Caco-2 (cell line): ENCODE measurements at regions not wholly inside any gene's neighbourhood (a gene's known extent, or its start where the extent isn't known, plus 50 kb on each side); places are given as distances from the start of the nearest gene placed in this dataset.
A peak's percentile ranks its signal among the peaks of the same experiment; 100 is the strongest.

Source experiments
- BruUV-seq: library from RNA; stranded (reverse); fragments of 400-500 nt; replicated peaks from 2 replicates; lab custom pipeline; 2021; lab: Mats Ljungman, UMichigan
- CTCF ChIA-PET: fragments of 300-600 bp; sonication (Branson Sonifier 250); formaldehyde crosslinking; loops from one replicate; lab custom pipeline; 2022; ENCODE audit warnings: antibody characterized with exemption; lab: Charles Lee
- POLR2A ChIA-PET: fragments of 300-600 bp; sonication (Branson Sonifier 250); formaldehyde crosslinking; loops from one replicate; lab custom pipeline; 2022; ENCODE audit warnings: antibody characterized with exemption; lab: Charles Lee
- DNase-seq, 2 experiments: peaks; one replicate each; pipeline versions ENCODE4 v3.0.0 to v3.0.0-alpha.2; 2020 to 2022
- H3K27me3 ChIP-seq: replicated peaks from 2 replicates; pipeline ENCODE4 v1.6.0; 2011; ENCODE audit warnings: low read length; ENCODE audit not compliant: control insufficient read depth, insufficient read depth
- H3K36me3 ChIP-seq: 2 replicates; pipeline ENCODE4 v1.5.1; 2011; ENCODE audit warnings: low read length; ENCODE audit not compliant: control insufficient read depth, insufficient read depth
- H3K4me1 ChIP-seq: fragments of 250-450 bp; sonication (Bioruptor Pico); 2 replicates; pipeline ENCODE4 v1.5.1; 2020; ENCODE audit warnings: mild to moderate bottlenecking
- H3K4me3 ChIP-seq: 2 replicates; pipeline ENCODE4 v1.5.1; 2011; ENCODE audit warnings: low read depth, mild to moderate bottlenecking, control low read depth, low read length
- H3K9me3 ChIP-seq: fragments of 250-450 bp; sonication (Bioruptor Pico); 2 replicates; pipeline ENCODE4 v1.5.1; 2020; ENCODE audit warnings: mild to moderate bottlenecking, moderate library complexity
- H3K27ac Mint-ChIP-seq: one replicate; pipeline ENCODE4 v1.8.0; 2022; ENCODE audit warnings: mixed read lengths; ENCODE audit not compliant: unreplicated experiment
- H3K27me3 Mint-ChIP-seq: one replicate; pipeline ENCODE4 v1.8.0; 2022; ENCODE audit warnings: mixed read lengths; ENCODE audit not compliant: insufficient read depth, unreplicated experiment
- H3K36me3 Mint-ChIP-seq: one replicate; pipeline ENCODE4 v1.8.0; 2022; ENCODE audit warnings: mild to moderate bottlenecking, mixed read lengths; ENCODE audit not compliant: insufficient read depth, unreplicated experiment
- H3K4me1 Mint-ChIP-seq: one replicate; pipeline ENCODE4 v1.8.0; 2022; ENCODE audit warnings: low read depth, mixed read lengths; ENCODE audit not compliant: unreplicated experiment
- H3K4me3 Mint-ChIP-seq: one replicate; pipeline ENCODE4 v1.8.0; 2022; ENCODE audit warnings: mild to moderate bottlenecking, moderate library complexity, mixed read lengths; ENCODE audit not compliant: unreplicated experiment
- H3K9me3 Mint-ChIP-seq: one replicate; pipeline ENCODE4 v1.8.0; 2022; ENCODE audit warnings: mixed read lengths; ENCODE audit not compliant: unreplicated experiment
- intact Hi-C: fragments of 100-400 bp; cut with micrococcal nuclease; formaldehyde crosslinking; loops from one replicate; pipeline ENCODE4 v1.10.0; 2022; ENCODE audit not compliant: unreplicated experiment
- TF ChIP-seq, protein P1 (sequence below), 2 experiments: fragments of 200-600 bp in 1 of 2; IDR thresholded peaks; 1 replicate in 1 of 2; 2 replicates in 1 of 2; pipeline versions ENCODE4 v1.5.1 to v1.8.0; 2011 to 2022; ENCODE audit warnings: antibody characterized with exemption in 1 of 2, control low read depth in 1 of 2, inconsistent platforms in 1 of 2, low read depth in 1 of 2, low read length in 1 of 2, mild to moderate bottlenecking in 1 of 2, moderate library complexity in 1 of 2; ENCODE audit not compliant: insufficient read depth in 1 of 2, severe bottlenecking in 1 of 2, unreplicated experiment in 1 of 2

DNA sequence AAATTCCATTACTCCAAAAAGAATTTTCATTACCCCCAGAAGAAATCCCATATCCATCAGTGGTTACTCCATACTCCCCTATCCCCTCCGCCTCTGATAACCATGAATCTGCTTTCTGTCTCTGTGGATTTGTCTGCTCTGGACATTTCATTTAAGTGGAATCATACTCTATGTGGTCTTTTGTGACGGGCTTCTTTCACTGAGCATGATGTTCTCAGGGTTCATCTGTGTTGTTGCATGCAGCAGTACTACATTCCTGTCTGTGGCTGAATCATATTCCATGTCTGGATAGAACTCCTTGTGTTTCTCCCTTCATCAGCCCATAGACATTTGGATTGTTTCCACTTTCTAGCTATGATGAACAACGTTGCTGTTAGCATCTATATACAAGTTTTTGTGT lies 59.5 kb upstream of the IRX3 start:
- Mint-ChIP-seq H3K27ac (no peak overlapping the region), H3K27me3 (no peaks in the 10 kb centered on the region), H3K9me3 (peaks cover 8% of the 10 kb centered on the region), H3K4me3 (no peak overlapping the region), H3K4me1 (peaks cover 6% of the 10 kb centered on the region), H3K36me3 (no peaks in the 10 kb centered on the region)
- Histone ChIP-seq H3K4me3 (no peak overlapping the region), H3K27me3 (no peaks in the 10 kb centered on the region), H3K9me3 (no peaks in the 10 kb centered on the region; the same call in 1 of the 2 replicates), H3K36me3 (no peaks in the 10 kb centered on the region), H3K4me1 (no peaks in the 10 kb centered on the region; the same call in 1 of the 2 replicates)
- no peak for DNase-seq
- POLR2A ChIA-PET, result no interaction called here
- CTCF ChIA-PET, result no interaction called here
- TF ChIP-seq, protein P1, sequence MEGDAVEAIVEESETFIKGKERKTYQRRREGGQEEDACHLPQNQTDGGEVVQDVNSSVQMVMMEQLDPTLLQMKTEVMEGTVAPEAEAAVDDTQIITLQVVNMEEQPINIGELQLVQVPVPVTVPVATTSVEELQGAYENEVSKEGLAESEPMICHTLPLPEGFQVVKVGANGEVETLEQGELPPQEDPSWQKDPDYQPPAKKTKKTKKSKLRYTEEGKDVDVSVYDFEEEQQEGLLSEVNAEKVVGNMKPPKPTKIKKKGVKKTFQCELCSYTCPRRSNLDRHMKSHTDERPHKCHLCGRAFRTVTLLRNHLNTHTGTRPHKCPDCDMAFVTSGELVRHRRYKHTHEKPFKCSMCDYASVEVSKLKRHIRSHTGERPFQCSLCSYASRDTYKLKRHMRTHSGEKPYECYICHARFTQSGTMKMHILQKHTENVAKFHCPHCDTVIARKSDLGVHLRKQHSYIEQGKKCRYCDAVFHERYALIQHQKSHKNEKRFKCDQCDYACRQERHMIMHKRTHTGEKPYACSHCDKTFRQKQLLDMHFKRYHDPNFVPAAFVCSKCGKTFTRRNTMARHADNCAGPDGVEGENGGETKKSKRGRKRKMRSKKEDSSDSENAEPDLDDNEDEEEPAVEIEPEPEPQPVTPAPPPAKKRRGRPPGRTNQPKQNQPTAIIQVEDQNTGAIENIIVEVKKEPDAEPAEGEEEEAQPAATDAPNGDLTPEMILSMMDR (IDR thresholded peaks at IDR 0.05; ENCODE audit: insufficient read depth in 1 of 2, low read depth in 1 of 2, low read length in 1 of 2, severe bottlenecking in 1 of 2, unreplicated experiment in 1 of 2), result no peak
- intact Hi-C loops, result no loop called here
- BruUV-seq, result no TSS peak

DNA sequence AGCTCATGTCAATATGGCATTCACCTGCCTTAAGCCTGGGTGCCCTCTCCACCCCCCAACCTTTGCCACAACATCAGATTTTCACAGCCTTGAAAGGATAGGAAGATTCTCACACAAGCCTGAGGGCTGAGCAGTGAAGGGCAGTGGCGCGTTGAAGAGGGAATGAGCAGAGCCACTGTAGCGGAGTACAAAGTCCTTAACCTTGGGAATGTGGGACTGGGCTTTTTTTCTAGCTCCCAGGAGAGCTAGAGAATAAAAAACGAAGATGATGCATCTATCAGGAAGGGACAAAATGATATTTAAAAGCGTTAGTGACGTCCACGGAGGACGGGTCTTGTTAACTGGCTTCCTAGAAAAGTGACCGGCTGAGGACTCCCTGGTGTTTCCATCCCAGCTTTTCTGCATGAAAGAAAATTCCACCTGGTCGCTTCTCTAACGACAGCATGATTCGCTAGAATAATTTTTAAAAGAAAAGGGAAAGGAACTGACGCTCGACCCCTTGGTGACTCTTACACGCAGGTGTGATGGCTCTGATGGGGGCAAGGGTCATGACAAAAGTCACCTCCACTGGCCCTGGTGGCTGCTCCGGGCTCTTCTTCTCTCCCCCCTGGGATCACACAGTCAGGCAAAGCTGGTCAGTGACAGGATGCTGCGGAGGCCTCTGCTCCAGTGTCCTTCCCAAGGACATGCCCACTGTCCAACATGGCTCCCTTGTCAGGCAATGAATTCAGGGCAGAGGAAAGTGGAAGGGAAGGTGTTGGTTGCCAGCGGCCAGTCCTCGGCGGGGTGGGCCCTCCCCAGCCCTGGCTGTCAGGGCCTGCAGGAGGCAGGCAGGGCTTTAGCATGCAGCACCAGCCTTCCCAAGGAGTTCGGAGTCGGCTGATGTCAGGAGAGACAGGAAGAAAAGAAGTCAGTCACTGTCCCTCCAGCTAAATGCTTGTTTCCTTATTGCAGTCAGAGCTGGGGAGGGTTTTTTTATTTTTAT lies 58.4 kb upstream of the IRX3 start:
- Mint-ChIP-seq H3K4me1 (peaks cover 6% of the 10 kb centered on the region), H3K9me3 (peaks cover 8% of the 10 kb centered on the region), H3K4me3 (no peak overlapping the region), H3K27ac (peak overlapping the region; percentile 40), H3K27me3 (no peaks in the 10 kb centered on the region), H3K36me3 (no peaks in the 10 kb centered on the region)
- no peak for DNase-seq
- H3K4me3 ChIP-seq, result no peak overlapping the region
- ChIA-PET CTCF (no interaction called here), POLR2A (no interaction called here)
- H3K27me3 ChIP-seq, result no peaks in the 10 kb centered on the region
- intact Hi-C loops, result no loop called here
- no TSS peak for BruUV-seq
- no peaks in the 10 kb centered on the region; the same call in 1 of the 2 replicates for H3K4me1 ChIP-seq
- TF ChIP-seq, protein P1 (IDR thresholded peaks at IDR 0.05; ENCODE audit: insufficient read depth in 1 of 2, low read depth in 1 of 2, low read length in 1 of 2, severe bottlenecking in 1 of 2, unreplicated experiment in 1 of 2), result no peak
- no peaks in the 10 kb centered on the region; the same call in 1 of the 2 replicates for H3K9me3 ChIP-seq
- H3K36me3 ChIP-seq, result no peaks in the 10 kb centered on the region

DNA sequence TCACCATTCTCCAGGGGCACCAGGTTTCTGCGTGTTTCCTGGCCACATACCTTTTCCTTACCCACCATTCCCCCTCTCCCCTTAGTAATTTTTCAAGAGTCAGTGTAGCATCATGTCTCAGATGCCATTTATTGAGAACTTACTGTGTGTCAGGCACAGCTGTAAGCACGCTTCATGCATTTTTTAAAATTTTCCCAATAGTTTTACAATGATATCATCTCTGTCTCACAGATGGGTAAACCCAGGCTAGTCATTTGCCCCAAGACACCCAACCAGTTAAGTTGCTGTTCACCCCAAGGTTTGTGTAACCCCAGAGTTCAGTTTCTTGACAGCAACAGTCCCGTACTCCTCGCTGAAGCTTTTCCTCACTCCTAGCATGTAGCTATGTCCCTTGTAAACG lies 56.4 kb upstream of the IRX3 start:
- Mint-ChIP-seq H3K27me3 (no peaks in the 10 kb centered on the region), H3K36me3 (no peaks in the 10 kb centered on the region), H3K4me3 (no peak overlapping the region), H3K4me1 (peaks cover 6% of the 10 kb centered on the region), H3K9me3 (peaks cover 16% of the 10 kb centered on the region), H3K27ac (no peak overlapping the region)
- TF ChIP-seq, protein P1 (IDR thresholded peaks at IDR 0.05; ENCODE audit: insufficient read depth in 1 of 2, low read depth in 1 of 2, low read length in 1 of 2, severe bottlenecking in 1 of 2, unreplicated experiment in 1 of 2), result no peak
- CTCF ChIA-PET, result no interaction called here
- BruUV-seq, result no TSS peak
- DNase-seq, result no peak
- Histone ChIP-seq H3K4me3 (no peak overlapping the region), H3K4me1 (no peaks in the 10 kb centered on the region; the same call in 1 of the 2 replicates), H3K36me3 (no peaks in the 10 kb centered on the region), H3K27me3 (no peaks in the 10 kb centered on the region), H3K9me3 (no peaks in the 10 kb centered on the region)
- POLR2A ChIA-PET, result no interaction called here
- intact Hi-C loops, result no loop called here
